Skin of body (tissue), 1 donor: ENCODE measurements at regions not wholly inside any gene's neighbourhood (a gene's known extent, or its start where the extent isn't known, plus 50 kb on each side); places are given as distances from the start of the nearest gene placed in this dataset.

Source experiments
- DNase-seq: peaks from one replicate; lab custom pipeline; 2025; lab: John Stamatoyannopoulos, UW

- no peak for DNase-seq
These were observed 165.2 kb upstream of the E2F8 start for GRCh38 chr11:19405966-19406365.

DNA sequence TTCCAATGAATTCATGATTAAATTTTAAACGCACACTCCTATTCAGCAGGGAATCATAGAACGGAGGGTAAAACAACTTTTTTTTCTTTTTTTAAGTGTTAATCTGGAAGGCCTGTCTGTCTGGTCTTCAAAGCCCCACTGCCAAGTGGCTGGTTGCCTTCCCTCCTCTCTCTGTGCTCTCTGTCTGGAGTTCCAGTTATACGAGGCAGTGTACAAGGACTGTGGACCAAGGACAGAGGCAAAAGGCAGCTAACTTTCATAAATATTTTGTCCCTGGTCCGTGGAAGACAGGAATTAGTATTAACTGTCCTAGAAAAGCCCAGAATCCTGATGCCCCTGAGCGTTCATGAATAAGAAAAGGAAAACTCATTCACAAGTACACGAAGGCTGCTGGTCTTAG lies 164.0 kb upstream of the E2F8 start:
- DNase-seq = no peak

- no peak for DNase-seq
These were observed 162.6 kb upstream of the E2F8 start for GRCh38 chr11:19403196-19403895.

DNA sequence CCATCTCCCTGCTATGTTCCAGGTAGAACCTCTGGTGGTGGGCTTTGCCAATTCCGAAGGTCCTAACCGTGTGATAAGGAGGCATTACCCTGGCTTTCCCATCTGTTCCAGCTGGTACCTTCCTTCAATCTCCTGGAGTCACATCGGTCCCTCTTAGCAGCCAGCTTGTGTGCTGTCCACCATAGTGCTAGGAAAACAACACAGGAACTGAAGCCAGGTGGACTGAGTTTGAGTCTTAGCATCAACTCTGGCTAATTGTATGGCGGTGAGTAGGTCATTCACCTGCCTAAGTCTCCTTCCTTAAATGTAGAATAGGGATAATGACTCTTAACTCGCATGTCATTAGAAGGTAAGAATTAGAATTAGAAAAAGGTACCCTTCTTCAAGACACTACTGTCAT lies 159.6 kb upstream of the E2F8 start:
- no peak for DNase-seq

DNA sequence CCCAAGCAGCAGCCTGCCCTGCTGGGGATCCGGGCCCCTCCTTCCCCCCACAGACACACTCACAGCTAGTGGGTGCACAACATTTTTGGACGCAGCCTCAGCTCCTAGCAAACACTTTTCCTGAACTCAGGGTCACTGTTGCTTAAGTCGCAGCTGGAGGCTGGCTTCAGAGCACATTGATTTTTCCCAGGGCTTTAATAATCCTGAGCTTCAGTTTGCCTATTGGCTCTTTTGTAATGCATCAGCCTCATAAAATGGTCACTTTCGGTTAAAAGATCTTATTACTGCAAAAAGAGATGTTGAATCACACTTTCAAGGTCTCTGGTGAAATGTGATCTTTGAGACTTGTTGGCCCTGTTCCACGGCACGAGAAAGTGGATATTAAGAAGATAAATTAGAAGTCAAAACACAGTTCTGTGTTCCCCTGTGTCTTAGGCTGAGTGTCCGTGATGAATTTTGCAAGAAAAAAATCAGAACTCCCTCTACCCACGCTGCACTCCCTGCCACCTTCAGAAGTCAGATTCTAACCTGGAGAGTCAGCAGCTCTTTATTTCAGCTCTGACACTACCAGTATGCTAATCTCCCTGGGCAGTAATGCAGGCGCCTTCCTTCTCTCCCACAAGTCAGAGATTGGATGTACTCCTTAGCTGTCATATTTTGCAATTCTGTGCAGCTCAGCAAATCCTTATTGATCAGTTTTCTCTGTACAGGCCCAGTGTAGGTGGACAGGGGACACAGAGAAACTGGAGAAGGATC lies 158.2 kb upstream of the E2F8 start:
- DNase-seq = no peak

- no peak for DNase-seq
These were observed 157.5 kb upstream of the E2F8 start for GRCh38 chr11:19398273-19398672.

DNA sequence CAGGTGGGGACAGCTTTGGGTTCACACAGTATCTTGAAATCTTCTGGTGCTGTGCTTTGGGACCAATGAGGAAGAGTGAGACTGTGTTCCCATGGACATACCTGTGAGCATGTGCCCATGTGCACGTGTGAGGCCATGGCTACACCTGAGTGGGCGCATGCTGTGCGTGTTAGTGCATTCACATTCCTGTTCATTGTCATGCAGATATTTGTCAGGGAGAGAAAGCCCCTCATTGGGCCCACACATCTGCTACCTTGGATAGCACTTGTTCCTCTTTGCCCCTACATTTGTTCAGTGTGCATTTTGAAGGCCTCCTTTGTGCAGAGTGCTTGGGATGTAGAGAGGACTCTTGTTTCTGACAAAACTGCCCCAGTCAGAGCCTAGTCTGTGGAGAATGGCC lies 154.3 kb upstream of the E2F8 start:
- no peak for DNase-seq

GRCh38 chr11:19394525-19395016 lies 153.8 kb upstream of the E2F8 start:
- DNase-seq = no peak

GRCh38 chr11:19393941-19394340 lies 153.2 kb upstream of the E2F8 start:
- no peak for DNase-seq

GRCh38 chr11:19392847-19393518 lies 152.2 kb upstream of the E2F8 start:
- no peak for DNase-seq

DNA sequence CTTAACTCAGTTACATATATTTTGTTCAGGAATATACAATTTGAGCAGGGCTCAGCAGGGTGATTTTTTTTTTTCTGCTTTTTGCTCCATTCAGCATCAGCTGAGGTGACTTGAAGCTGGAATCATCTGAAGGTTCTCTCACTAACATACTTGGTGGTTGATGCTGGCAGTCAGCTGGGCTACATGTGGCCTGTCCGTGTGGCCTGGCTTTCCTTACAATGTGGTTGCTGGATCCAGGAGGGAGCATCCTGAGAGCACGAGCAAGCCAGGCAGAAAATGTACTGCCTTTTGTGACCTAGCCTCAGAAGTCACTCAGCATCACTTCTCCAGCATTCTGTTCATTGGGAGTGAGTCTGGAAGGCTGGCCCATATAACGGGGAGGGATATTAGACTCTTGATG lies 151.6 kb upstream of the E2F8 start:
- no peak for DNase-seq

DNA sequence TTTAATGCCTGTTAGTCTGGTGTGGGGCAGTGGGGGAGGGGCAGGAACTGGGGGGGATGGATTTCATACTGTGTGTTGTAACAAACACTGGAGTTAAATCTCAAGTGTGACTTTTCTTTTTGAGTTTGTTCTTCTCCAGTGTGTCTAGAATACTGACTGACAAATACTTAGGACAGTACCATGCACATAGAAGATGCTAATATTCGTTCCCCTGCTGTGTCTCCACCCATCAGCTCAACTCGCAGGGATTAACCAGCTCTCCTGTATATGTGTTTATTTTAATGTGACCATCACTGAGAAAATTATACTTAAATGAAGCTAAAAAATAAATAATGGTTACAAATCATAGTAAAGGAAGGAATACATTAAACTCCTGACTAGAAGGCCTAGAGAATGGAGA lies 150.9 kb upstream of the E2F8 start:
- no peak for DNase-seq

- DNase-seq = no peak
These were observed 150.3 kb upstream of the E2F8 start for GRCh38 chr11:19391026-19391425.

DNA sequence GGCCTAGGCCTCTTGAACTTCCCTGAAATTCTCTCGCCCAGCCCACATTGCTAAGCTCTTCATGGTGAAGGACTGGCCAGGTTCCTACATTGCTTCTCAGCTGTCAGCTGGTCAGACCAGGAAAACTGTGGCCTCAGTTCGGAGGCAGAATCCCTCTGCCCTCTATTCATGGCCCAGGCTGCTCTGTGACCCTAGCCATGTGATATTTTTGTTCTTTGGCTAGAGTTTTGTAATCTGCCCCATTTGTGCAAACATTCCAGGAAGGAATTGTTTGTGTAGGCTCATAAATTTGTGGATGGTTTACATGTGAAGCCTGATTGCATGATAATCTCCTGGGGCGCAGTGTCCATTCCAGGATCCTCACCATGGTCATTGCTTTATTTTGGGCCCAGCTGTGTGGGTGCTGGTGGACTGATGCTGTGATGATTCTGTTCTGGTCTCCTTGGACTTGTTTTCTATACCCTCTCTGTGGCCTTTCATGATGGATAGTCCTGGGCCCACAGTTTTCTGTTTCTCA lies 149.1 kb upstream of the E2F8 start:
- DNase-seq = no peak

GRCh38 chr11:19382131-19382611 lies 141.4 kb upstream of the E2F8 start:
- DNase-seq = no peak

DNA sequence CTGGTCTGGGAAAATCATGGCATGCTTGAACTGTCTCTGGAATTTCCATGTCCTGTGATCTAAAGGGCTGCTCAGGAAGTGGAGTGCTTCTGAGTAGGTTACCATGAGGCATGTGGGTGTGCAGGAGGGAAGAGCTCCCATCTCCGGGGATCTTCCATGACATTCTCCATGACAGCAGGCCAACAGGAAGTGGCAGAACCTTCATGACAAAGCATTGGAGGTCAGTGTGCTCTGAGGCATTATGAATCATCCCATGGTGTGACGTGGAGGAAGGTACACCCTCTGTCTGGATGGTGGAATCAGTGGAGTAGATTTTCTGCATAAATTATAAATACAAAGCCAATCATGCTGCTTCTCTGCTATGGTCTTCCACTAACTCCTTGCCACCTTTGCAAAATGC lies 139.6 kb upstream of the E2F8 start:
- DNase-seq = no peak

GRCh38 chr11:19379465-19379864 lies 138.7 kb upstream of the E2F8 start:
- DNase-seq = no peak

- no peak for DNase-seq
These were observed 138.1 kb upstream of the E2F8 start for GRCh38 chr11:19378814-19379213.

DNA sequence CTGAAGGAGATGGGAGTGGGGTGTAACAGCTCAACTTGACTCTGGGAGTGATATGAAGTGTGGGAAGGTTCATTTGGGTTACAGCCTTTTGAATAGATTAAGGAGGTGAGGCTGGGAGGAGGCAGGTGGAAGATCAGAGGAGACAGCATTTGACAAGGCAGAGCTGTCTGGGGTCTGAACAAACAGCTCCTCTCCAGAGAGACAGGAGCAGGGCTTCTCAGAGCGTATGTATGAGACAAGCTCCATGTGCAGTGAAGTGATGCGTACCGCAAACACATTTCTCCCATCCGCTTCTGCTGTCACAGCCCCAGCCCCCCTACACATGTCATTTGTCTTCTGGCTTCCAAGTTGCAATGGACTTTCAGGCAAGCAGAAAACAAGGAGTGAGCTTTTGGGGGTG lies 137.1 kb upstream of the E2F8 start:
- DNase-seq = peak; percentile 27

DNA sequence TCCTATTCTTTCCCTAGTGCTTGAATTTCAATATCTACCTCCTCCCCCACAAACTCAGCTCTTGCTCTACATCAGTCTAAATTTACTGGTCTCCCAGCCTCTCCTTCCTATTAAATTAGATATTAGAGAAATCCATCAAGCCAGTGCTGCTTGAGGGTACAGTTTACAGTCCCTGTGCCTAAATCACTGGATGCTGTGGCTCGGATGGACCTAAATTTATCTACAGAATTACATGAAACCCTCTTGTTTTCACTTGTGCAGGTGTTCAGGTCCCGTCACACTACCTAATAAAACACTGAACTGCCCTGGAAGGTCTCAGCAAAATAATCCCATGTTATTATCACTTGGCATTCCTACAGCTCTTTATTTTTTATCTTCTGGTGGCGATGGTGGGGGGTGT lies 134.7 kb upstream of the E2F8 start:
- no peak for DNase-seq

DNA sequence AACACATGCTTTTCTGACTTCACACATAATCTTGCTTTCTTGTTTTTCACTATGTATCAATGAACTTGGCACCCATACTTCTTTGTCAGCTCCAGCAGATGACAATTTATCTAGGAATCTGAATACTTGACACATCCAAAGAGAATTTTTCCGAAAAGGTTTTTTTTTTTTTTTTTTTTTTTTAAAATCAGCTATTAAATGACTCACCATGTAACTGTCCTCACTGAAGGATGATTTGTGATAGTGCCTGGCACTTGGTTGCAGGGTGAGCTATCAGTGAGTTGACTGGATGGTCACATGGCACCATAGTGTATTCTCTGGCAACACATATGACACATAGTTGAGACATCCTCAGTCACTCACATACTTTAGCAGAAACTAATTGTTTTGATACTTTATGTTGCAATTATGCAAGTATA lies 133.4 kb upstream of the E2F8 start:
- no peak for DNase-seq

GRCh38 chr11:19372381-19372780 lies 131.6 kb upstream of the E2F8 start:
- DNase-seq = no peak
